HEK293 (cell line): ENCODE measurements at regions not wholly inside any gene's neighbourhood (a gene's known extent, or its start where the extent isn't known, plus 50 kb on each side); places are given as distances from the start of the nearest gene placed in this dataset.

Experiments used
- BCL11A ChIP-seq: fragments of 450-650 bp; formaldehyde crosslinking; IDR thresholded peaks from 2 replicates; pipeline ENCODE4 v1.5.1; 2016; ENCODE audit warnings: low read depth, missing biosample characterization, missing genetic modification characterization
- BCL11B ChIP-seq: fragments of 450-650 bp; formaldehyde crosslinking; IDR thresholded peaks from 2 replicates; pipeline ENCODE4 v1.5.1; 2016; ENCODE audit warnings: low read depth, missing biosample characterization, missing genetic modification characterization
- KLF1 ChIP-seq: fragments of 450-650 bp; formaldehyde crosslinking; IDR thresholded peaks from 2 replicates; pipeline ENCODE4 v1.5.1; 2016; ENCODE audit warnings: missing biosample characterization, missing genetic modification characterization
- REPIN1 ChIP-seq: fragments of 450-650 bp; formaldehyde crosslinking; IDR thresholded peaks from 2 replicates; pipeline ENCODE4 v1.5.1; 2017; ENCODE audit warnings: missing biosample characterization, missing genetic modification characterization, low read depth
- ZFP69B ChIP-seq: fragments of 450-650 bp; formaldehyde crosslinking; IDR thresholded peaks from 2 replicates; pipeline ENCODE4 v1.5.1; 2016; ENCODE audit warnings: missing biosample characterization, missing genetic modification characterization
- ZNF24 ChIP-seq: fragments of 450-650 bp; formaldehyde crosslinking; IDR thresholded peaks from 2 replicates; pipeline ENCODE4 v1.5.1; 2016; ENCODE audit warnings: missing biosample characterization, missing genetic modification characterization
- ZNF529 ChIP-seq: fragments of 450-650 bp; formaldehyde crosslinking; IDR thresholded peaks from 2 replicates; pipeline ENCODE4 v1.5.1; 2017; ENCODE audit warnings: missing genetic modification characterization, missing biosample characterization; ENCODE audit not compliant: insufficient replicate concordance
- ZNF660 ChIP-seq: fragments of 450-650 bp; IDR thresholded peaks from 2 replicates; pipeline ENCODE4 v1.5.1; 2018; ENCODE audit warnings: missing biosample characterization, mild to moderate bottlenecking, missing genetic modification characterization
- ZNF747 ChIP-seq: fragments of 450-650 bp; formaldehyde crosslinking; IDR thresholded peaks from 2 replicates; pipeline ENCODE4 v1.5.1; 2016; ENCODE audit warnings: missing biosample characterization, missing genetic modification characterization
- ZNF837 ChIP-seq: fragments of 450-650 bp; formaldehyde crosslinking; IDR thresholded peaks from 2 replicates; pipeline ENCODE4 v1.5.1; 2016; ENCODE audit warnings: missing biosample characterization, missing genetic modification characterization
- TF ChIP-seq, protein P1 (sequence below): fragments of 450-650 bp; formaldehyde crosslinking; IDR thresholded peaks from 2 replicates; pipeline ENCODE4 v1.5.1; 2016; ENCODE audit warnings: missing biosample characterization, missing genetic modification characterization
- TF ChIP-seq, protein P2 (sequence below): fragments of 450-650 bp; formaldehyde crosslinking; IDR thresholded peaks from 2 replicates; pipeline ENCODE4 v1.5.1; 2016; ENCODE audit warnings: missing biosample characterization, missing genetic modification characterization
- TF ChIP-seq, protein P3 (sequence below): fragments of 450-650 bp; IDR thresholded peaks from 2 replicates; pipeline ENCODE4 v1.5.1; 2018; ENCODE audit warnings: missing biosample characterization, missing genetic modification characterization

DNA sequence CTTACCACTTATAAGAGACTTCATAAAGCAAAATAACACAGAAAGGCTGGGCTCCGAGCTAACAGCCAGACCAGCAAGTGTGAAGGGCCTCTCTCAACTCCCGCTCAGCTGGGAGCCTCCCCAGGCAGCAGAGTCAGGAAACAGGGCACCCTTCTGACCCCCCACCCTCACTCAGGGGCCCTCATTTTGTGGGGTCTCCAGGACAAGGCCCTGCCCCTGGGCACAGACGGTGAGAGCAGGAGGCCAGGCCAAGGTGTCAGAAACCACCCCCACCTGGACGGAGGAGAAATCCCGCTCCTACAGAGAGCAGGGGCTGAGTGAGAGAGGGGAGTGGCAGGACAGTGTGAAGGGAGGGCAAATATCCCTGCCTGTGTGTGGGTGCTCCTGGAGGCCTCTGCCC, 135.8 kb upstream of the FOXD4L5 start:
- TF ChIP-seq BCL11B (tag by site-specific recombination) (no peak), ZFP69B (no peak), REPIN1 (no peak), ZNF24 (tag by site-specific recombination) (no peak), BCL11A (tag by site-specific recombination) (no peak), ZNF660 (no peak), ZNF747 (tag by site-specific recombination) (no peak), KLF1 (no peak), ZNF837 (tag by site-specific recombination) (no peak), ZNF529 (tag by site-specific recombination) (no peak)
- TF ChIP-seq, protein P1, sequence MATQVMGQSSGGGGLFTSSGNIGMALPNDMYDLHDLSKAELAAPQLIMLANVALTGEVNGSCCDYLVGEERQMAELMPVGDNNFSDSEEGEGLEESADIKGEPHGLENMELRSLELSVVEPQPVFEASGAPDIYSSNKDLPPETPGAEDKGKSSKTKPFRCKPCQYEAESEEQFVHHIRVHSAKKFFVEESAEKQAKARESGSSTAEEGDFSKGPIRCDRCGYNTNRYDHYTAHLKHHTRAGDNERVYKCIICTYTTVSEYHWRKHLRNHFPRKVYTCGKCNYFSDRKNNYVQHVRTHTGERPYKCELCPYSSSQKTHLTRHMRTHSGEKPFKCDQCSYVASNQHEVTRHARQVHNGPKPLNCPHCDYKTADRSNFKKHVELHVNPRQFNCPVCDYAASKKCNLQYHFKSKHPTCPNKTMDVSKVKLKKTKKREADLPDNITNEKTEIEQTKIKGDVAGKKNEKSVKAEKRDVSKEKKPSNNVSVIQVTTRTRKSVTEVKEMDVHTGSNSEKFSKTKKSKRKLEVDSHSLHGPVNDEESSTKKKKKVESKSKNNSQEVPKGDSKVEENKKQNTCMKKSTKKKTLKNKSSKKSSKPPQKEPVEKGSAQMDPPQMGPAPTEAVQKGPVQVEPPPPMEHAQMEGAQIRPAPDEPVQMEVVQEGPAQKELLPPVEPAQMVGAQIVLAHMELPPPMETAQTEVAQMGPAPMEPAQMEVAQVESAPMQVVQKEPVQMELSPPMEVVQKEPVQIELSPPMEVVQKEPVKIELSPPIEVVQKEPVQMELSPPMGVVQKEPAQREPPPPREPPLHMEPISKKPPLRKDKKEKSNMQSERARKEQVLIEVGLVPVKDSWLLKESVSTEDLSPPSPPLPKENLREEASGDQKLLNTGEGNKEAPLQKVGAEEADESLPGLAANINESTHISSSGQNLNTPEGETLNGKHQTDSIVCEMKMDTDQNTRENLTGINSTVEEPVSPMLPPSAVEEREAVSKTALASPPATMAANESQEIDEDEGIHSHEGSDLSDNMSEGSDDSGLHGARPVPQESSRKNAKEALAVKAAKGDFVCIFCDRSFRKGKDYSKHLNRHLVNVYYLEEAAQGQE (tag by site-specific recombination) = no peak
- TF ChIP-seq, protein P2, sequence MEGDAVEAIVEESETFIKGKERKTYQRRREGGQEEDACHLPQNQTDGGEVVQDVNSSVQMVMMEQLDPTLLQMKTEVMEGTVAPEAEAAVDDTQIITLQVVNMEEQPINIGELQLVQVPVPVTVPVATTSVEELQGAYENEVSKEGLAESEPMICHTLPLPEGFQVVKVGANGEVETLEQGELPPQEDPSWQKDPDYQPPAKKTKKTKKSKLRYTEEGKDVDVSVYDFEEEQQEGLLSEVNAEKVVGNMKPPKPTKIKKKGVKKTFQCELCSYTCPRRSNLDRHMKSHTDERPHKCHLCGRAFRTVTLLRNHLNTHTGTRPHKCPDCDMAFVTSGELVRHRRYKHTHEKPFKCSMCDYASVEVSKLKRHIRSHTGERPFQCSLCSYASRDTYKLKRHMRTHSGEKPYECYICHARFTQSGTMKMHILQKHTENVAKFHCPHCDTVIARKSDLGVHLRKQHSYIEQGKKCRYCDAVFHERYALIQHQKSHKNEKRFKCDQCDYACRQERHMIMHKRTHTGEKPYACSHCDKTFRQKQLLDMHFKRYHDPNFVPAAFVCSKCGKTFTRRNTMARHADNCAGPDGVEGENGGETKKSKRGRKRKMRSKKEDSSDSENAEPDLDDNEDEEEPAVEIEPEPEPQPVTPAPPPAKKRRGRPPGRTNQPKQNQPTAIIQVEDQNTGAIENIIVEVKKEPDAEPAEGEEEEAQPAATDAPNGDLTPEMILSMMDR (tag by site-specific recombination) = no peak
- TF ChIP-seq, protein P3, sequence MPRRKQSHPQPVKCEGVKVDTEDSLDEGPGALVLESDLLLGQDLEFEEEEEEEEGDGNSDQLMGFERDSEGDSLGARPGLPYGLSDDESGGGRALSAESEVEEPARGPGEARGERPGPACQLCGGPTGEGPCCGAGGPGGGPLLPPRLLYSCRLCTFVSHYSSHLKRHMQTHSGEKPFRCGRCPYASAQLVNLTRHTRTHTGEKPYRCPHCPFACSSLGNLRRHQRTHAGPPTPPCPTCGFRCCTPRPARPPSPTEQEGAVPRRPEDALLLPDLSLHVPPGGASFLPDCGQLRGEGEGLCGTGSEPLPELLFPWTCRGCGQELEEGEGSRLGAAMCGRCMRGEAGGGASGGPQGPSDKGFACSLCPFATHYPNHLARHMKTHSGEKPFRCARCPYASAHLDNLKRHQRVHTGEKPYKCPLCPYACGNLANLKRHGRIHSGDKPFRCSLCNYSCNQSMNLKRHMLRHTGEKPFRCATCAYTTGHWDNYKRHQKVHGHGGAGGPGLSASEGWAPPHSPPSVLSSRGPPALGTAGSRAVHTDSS = no peak
